ENCODE measurements at regions not wholly inside any gene's neighbourhood (a gene's known extent, or its start where the extent isn't known, plus 50 kb on each side); places are given as distances from the start of the nearest gene placed in this dataset.

- no peak for TF ChIP-seq CTCF (conservative IDR thresholded peaks at IDR 0.05)
- no peak for TF ChIP-seq EZH2 (IDR thresholded peaks at IDR 0.05; ENCODE audit: low read depth)
Observed at GRCh38 chr7:25279705-25280104, 51.4 kb upstream of the NPVF start.
